ENCODE measurements at regions not wholly inside any gene's neighbourhood (a gene's known extent, or its start where the extent isn't known, plus 50 kb on each side); places are given as distances from the start of the nearest gene placed in this dataset.

DNA sequence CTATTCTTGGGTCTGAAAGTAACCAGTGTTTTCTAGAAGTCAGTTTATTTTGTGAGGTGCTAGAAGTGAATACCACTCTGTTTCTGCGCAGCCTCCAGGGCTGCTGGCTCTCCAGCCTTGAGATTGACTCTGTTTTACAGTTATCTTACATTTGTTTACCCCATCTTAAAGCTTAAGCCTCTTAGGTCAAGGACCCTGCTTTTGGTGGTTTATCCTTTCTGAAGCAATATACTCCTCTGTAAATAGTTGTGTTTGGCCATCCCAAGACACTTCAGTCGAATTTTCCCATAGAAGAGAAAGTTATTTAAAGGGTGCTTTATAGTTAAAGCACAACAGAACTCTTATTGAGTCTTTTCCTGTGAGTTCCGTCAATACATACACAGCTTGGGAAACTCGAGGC, 190.6 kb upstream of the RSPO3 start:
- POLR2A ChIA-PET = no interaction called here
- no peak for ATAC-seq
- Mint-ChIP-seq H3K36me3 (ENCODE audit: low read depth) (no peaks in the 10 kb centered on the region), H3K27me3 (peaks cover 7% of the 10 kb centered on the region), H3K4me1 (no peaks in the 10 kb centered on the region), H3K27ac (no peak overlapping the region), H3K4me3 (no peak overlapping the region), H3K9me3 (ENCODE audit: low read depth) (no peaks in the 10 kb centered on the region)
- CTCF ChIA-PET = no interaction called here
- no peak for DNase-seq
- intact Hi-C loops (cut with DNase I, micrococcal nuclease) = no loop called here

DNA sequence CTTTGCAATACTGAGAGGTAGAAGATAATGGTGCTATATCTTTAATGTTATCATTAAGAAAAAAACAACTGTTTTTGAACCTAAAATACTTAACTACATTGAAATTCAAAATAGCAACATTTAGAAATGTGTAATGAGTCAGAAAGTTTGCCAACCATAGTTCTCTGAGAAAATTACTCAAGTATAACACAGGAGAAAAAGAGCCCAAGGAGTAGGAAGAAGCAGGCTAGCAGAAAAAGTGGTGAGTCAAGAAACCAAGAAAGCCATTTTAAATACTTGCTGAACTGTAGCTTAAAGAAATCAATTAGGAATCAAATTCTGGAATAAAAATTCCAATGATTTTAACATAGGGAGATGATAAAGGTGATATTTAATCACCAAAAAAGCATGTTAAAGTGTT, 181.0 kb upstream of the RSPO3 start:
- no peak for ATAC-seq
- H3K36me3 Mint-ChIP-seq (ENCODE audit: low read depth) = no peaks in the 10 kb centered on the region
- H3K4me3 Mint-ChIP-seq = no peak overlapping the region
- DNase-seq = no peak
- CTCF ChIA-PET = interaction anchor here (0.6 kb wide), 1 partner anchor 734 kb away, joined by 3 read pairs; no protein-coding TSS in a partner anchor
- no peaks in the 10 kb centered on the region for H3K9me3 Mint-ChIP-seq (ENCODE audit: low read depth)
- no peak overlapping the region for H3K27ac Mint-ChIP-seq
- POLR2A ChIA-PET = no interaction called here
- H3K27me3 Mint-ChIP-seq = no peaks in the 10 kb centered on the region
- intact Hi-C loops (cut with DNase I, micrococcal nuclease) = no loop called here
- H3K4me1 Mint-ChIP-seq = no peaks in the 10 kb centered on the region

- H3K36me3 Mint-ChIP-seq (ENCODE audit: low read depth) = no peaks in the 10 kb centered on the region
- ChIA-PET CTCF (no interaction called here), POLR2A (no interaction called here)
- H3K27me3 Mint-ChIP-seq = peaks cover 3% of the 10 kb centered on the region
- DNase-seq (no peak), ATAC-seq (no peak)
- no peaks in the 10 kb centered on the region for H3K4me1 Mint-ChIP-seq
- H3K27ac Mint-ChIP-seq = no peak overlapping the region
- no peaks in the 10 kb centered on the region for H3K9me3 Mint-ChIP-seq (ENCODE audit: low read depth)
- H3K4me3 Mint-ChIP-seq = no peak overlapping the region
- intact Hi-C loops (cut with DNase I, micrococcal nuclease) = no loop called here
Measured at GRCh38 chr6:126939784-126940183, 178.7 kb upstream of the RSPO3 start.

DNA sequence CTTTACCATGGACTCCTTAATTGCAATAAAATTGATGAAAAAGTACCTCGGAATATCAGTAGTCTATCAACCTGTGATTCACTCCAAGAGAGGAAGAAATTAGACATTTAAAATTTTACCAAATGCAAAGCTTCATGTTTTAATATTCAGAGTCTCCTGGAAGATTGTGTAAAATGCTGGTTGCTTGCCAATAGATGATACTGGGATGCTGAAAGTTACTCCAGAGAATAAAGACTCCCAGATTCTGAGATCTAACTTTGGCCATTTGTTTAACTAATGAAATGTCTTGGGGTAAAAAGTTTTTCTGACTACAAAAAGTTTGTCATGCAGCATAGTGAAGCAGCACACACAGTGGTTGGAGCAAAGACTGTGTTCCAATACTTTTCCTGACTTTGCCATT, 176.7 kb upstream of the RSPO3 start:
- CTCF ChIA-PET = no interaction called here
- intact Hi-C loops (cut with DNase I, micrococcal nuclease) = no loop called here
- POLR2A ChIA-PET = no interaction called here

GRCh38 chr6:126944512-126944911, 174.0 kb upstream of the RSPO3 start:
- CTCF ChIA-PET = no interaction called here
- intact Hi-C loops (cut with DNase I, micrococcal nuclease) = no loop called here
- Mint-ChIP-seq H3K4me3 (no peak overlapping the region), H3K4me1 (no peaks in the 10 kb centered on the region), H3K27me3 (peaks cover 3% of the 10 kb centered on the region), H3K36me3 (ENCODE audit: low read depth) (no peaks in the 10 kb centered on the region), H3K9me3 (ENCODE audit: low read depth) (no peaks in the 10 kb centered on the region), H3K27ac (no peak overlapping the region)
- no peak for ATAC-seq
- POLR2A ChIA-PET = interaction anchor here (0.6 kb wide), 1 partner anchor 148 kb away, joined by 5 read pairs; no protein-coding TSS in a partner anchor
- DNase-seq = no peak

More for the DNA sequence above, 176.7 kb upstream of the RSPO3 start:
- no peak for ATAC-seq
- no peaks in the 10 kb centered on the region for H3K9me3 Mint-ChIP-seq (ENCODE audit: low read depth)
- H3K27me3 Mint-ChIP-seq = peaks cover 3% of the 10 kb centered on the region
- no peak overlapping the region for H3K27ac Mint-ChIP-seq
- H3K36me3 Mint-ChIP-seq (ENCODE audit: low read depth) = no peaks in the 10 kb centered on the region
- H3K4me1 Mint-ChIP-seq = no peaks in the 10 kb centered on the region
- DNase-seq = no peak
- H3K4me3 Mint-ChIP-seq = no peak overlapping the region

DNA sequence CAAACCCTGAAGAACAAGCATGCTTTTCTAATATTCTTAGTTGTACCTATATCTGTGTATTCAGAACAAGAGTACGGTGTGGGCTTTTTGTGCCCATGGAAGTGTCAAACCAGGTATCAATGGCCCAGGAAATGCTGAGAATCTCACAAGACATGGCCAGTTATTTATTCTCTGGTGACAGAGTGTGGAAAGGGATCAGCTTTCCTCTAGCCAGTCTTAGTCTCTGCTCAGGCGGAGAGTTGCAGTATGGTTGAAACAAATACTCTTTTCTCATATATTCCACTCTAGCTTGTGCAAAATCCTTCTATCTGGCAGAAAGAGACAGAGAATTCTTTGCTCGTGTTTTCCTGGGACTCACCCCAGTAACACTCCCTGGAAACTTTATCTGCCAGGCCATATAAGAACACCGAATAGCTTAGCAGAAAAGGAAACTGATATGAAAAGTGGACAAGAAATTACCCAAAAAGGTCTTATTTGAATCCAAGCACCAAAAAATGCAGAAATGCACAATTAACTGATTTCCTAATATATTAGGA, 173.3 kb upstream of the RSPO3 start:
- peaks cover 3% of the 10 kb centered on the region for H3K27me3 Mint-ChIP-seq
- ATAC-seq = no peak

GRCh38 chr6:126945812-126946360, 172.6 kb upstream of the RSPO3 start:
- Mint-ChIP-seq H3K27me3 (peaks cover 3% of the 10 kb centered on the region), H3K9me3 (ENCODE audit: low read depth) (no peaks in the 10 kb centered on the region), H3K36me3 (ENCODE audit: low read depth) (no peaks in the 10 kb centered on the region), H3K4me3 (no peak overlapping the region), H3K4me1 (no peaks in the 10 kb centered on the region), H3K27ac (no peak overlapping the region)
- ChIA-PET POLR2A (no interaction called here), CTCF (interaction anchor here (0.7 kb wide), 1 partner anchor 41 kb away, joined by 3 read pairs; no protein-coding TSS in a partner anchor)
- ATAC-seq = no peak
- intact Hi-C loops (cut with DNase I, micrococcal nuclease) = no loop called here
- no peak for DNase-seq

More for the DNA sequence above, 173.3 kb upstream of the RSPO3 start:
- no peak overlapping the region for H3K4me3 Mint-ChIP-seq
- H3K9me3 Mint-ChIP-seq (ENCODE audit: low read depth) = no peaks in the 10 kb centered on the region
- ChIA-PET POLR2A (no interaction called here), CTCF (interaction anchor here (0.7 kb wide), 1 partner anchor 41 kb away, joined by 3 read pairs; no protein-coding TSS in a partner anchor)
- intact Hi-C loops (cut with DNase I, micrococcal nuclease) = no loop called here
- no peaks in the 10 kb centered on the region for H3K36me3 Mint-ChIP-seq (ENCODE audit: low read depth)
- H3K4me1 Mint-ChIP-seq = no peaks in the 10 kb centered on the region
- no peak for DNase-seq
- H3K27ac Mint-ChIP-seq = no peak overlapping the region

DNA sequence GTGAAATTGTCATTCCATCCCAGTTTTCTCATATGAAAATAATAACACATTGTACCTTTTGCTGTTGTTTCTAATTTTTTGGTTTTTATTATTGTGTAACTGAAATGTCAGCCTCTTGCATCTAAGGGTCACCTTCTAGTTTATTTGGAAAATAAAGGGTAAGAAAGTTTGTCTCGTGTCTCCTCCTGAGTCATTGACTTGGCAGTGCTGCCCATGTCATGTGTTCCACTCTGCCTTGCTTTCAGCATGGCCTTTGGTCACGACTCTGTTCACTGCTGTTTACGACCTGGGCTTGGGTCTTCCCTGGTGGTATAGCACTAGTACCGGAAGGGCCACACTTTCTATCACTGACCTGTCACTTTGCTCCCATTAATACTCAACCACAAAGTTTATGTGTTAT, 171.4 kb upstream of the RSPO3 start:
- no peaks in the 10 kb centered on the region for H3K36me3 Mint-ChIP-seq (ENCODE audit: low read depth)
- peaks cover 3% of the 10 kb centered on the region for H3K27me3 Mint-ChIP-seq
- POLR2A ChIA-PET = no interaction called here
- DNase-seq (no peak), ATAC-seq (no peak)
- H3K4me3 Mint-ChIP-seq = no peak overlapping the region
- CTCF ChIA-PET = no interaction called here
- H3K27ac Mint-ChIP-seq = no peak overlapping the region
- no peaks in the 10 kb centered on the region for H3K4me1 Mint-ChIP-seq
- intact Hi-C loops (cut with DNase I, micrococcal nuclease) = no loop called here
- no peaks in the 10 kb centered on the region for H3K9me3 Mint-ChIP-seq (ENCODE audit: low read depth)

GRCh38 chr6:126949786-126950185, 168.7 kb upstream of the RSPO3 start:
- ChIA-PET POLR2A (no interaction called here), CTCF (interaction anchor here (0.6 kb wide), 1 partner anchor 209 kb away, joined by 3 read pairs; no protein-coding TSS in a partner anchor)
- Mint-ChIP-seq H3K9me3 (ENCODE audit: low read depth) (no peaks in the 10 kb centered on the region), H3K4me1 (no peaks in the 10 kb centered on the region), H3K27me3 (no peaks in the 10 kb centered on the region), H3K27ac (no peak overlapping the region), H3K4me3 (no peak overlapping the region), H3K36me3 (ENCODE audit: low read depth) (no peaks in the 10 kb centered on the region)
- ATAC-seq = no peak
- no peak for DNase-seq
- intact Hi-C loops (cut with DNase I, micrococcal nuclease) = no loop called here

DNA sequence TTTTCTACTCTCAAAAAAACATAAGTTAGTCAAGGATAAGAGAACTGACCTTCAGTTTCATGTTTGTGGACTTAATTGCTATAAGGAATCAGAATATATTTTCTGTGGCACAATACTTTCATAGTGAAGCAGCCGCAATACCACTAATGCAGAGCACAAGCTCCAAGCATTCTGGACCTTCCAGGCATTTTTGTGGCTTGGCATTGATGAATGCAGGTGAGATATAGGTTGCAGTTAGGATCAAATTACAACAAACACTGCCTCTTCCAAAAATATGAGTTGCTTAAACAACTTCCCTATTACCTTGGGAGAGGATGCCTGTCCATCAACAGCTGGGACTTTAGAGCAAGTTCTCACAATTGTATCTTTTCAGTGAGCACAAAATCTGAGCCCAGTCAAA, 162.8 kb upstream of the RSPO3 start:
- Mint-ChIP-seq H3K27ac (no peak overlapping the region), H3K9me3 (ENCODE audit: low read depth) (no peaks in the 10 kb centered on the region), H3K27me3 (no peaks in the 10 kb centered on the region), H3K4me3 (no peak overlapping the region), H3K36me3 (ENCODE audit: low read depth) (no peaks in the 10 kb centered on the region), H3K4me1 (no peaks in the 10 kb centered on the region)
- ChIA-PET CTCF (no interaction called here), POLR2A (no interaction called here)
- no peak for DNase-seq
- no peak for ATAC-seq
- intact Hi-C loops (cut with DNase I, micrococcal nuclease) = no loop called here

GRCh38 chr6:126957721-126958120, 160.8 kb upstream of the RSPO3 start:
- ATAC-seq (no peak), DNase-seq (no peak)
- ChIA-PET CTCF (no interaction called here), POLR2A (no interaction called here)
- Mint-ChIP-seq H3K4me1 (no peaks in the 10 kb centered on the region), H3K36me3 (ENCODE audit: low read depth) (no peaks in the 10 kb centered on the region), H3K27ac (no peak overlapping the region), H3K4me3 (no peak overlapping the region), H3K27me3 (peaks cover 1% of the 10 kb centered on the region), H3K9me3 (ENCODE audit: low read depth) (no peaks in the 10 kb centered on the region)
- intact Hi-C loops (cut with DNase I, micrococcal nuclease) = no loop called here

DNA sequence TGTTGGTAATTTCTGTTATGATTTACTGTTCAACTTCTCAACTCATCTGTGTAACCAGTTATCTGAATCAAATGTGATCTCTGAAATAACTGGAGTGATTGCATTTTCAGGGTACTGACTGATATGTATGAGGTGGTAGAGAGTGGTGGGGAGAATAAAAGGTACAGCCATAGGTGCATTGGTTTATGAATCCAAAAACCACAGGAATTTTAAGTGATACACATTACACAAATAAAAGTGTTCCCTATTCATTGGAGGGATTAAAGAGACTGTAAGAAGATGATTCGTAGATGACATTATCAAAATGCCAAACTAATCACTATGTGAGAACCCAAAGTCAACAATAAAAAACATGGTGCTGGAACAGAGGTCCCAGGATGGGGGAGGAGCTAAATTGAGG, 158.7 kb upstream of the RSPO3 start:
- Mint-ChIP-seq H3K4me3 (no peak overlapping the region), H3K27me3 (peaks cover 1% of the 10 kb centered on the region), H3K9me3 (ENCODE audit: low read depth) (no peaks in the 10 kb centered on the region), H3K27ac (no peak overlapping the region), H3K36me3 (ENCODE audit: low read depth) (no peaks in the 10 kb centered on the region), H3K4me1 (no peaks in the 10 kb centered on the region)
- intact Hi-C loops (cut with DNase I, micrococcal nuclease) = no loop called here
- DNase-seq = no peak
- ChIA-PET POLR2A (no interaction called here), CTCF (no interaction called here)
- no peak for ATAC-seq

Data from activated CD4-positive, alpha-beta T cell treated with anti-CD3 and anti-CD28 coated beads for 36 hours (primary cell).